NCI-H2227 treated with DMSO at 0.1 percent for 48 hours (cell line): ENCODE measurements at regions not wholly inside any gene's neighbourhood (a gene's known extent, or its start where the extent isn't known, plus 50 kb on each side); places are given as distances from the start of the nearest gene placed in this dataset.
A peak's percentile ranks its signal among the peaks of the same experiment; 100 is the strongest.

Experiments
- DNase-seq: peaks from one replicate; lab custom pipeline; 2025; lab: John Stamatoyannopoulos, UW

GRCh38 chr1:209400351-209401220 is 182.9 kb upstream of the CAMK1G start:
- no peak for DNase-seq

DNA sequence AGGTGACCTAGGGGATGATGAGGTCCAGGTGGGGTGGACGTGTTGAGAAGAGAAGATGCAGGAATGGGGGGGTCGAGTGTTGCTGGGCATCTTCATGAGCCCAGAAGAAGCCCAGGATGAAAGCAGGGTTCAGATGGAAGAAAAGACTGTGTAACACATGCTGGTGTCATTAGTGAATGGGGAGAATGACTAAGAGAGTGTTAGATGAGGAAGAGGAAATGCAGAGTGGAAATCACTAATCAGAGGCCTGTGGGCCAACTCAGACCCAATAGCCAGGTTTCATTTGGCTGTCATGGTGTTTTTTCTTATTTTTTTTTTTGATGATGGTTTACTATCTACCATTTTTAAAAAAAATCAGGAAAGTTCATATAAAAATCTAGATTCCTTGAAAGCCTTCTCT is 180.8 kb upstream of the CAMK1G start:
- DNase-seq: no peak

GRCh38 chr1:209403921-209404320 is 179.6 kb upstream of the CAMK1G start:
- no peak for DNase-seq

GRCh38 chr1:209404577-209404976 is 178.9 kb upstream of the CAMK1G start:
- peak; percentile 15 for DNase-seq

DNA sequence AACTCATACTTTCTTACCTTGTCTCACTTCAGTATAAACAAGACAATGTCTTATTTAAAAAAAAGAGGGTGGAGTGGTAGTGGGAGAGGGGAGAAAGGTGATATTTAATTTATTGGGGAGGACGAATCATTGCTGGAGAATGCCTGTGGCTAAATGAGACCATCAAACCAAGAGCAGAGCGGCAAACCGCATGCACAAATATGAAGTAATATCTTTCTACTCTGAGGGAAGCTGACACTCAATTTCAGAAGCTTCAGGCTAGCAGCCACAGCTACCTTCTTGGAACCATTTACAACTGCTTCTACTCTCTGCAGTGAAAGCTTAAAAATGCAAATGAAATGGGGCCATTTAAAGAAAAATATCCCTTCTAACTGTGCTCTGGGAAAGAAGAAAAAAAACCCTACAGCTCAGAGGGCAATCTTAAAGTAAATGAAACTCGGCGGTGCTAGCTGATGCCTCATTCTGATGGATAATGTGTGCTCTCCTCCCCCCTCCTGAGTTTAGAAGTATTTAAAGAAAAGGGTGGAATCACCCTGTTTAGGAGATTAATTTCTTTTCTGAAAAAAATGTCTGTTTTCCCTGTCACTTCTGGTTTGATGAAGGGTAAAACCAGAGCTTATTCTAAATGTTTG is 178.2 kb upstream of the CAMK1G start:
- no peak for DNase-seq

- DNase-seq: no peak
Observed at GRCh38 chr1:209406168-209406567, 177.3 kb upstream of the CAMK1G start.

- DNase-seq: no peak
Observed at GRCh38 chr1:209406595-209406994, 176.9 kb upstream of the CAMK1G start.

DNA sequence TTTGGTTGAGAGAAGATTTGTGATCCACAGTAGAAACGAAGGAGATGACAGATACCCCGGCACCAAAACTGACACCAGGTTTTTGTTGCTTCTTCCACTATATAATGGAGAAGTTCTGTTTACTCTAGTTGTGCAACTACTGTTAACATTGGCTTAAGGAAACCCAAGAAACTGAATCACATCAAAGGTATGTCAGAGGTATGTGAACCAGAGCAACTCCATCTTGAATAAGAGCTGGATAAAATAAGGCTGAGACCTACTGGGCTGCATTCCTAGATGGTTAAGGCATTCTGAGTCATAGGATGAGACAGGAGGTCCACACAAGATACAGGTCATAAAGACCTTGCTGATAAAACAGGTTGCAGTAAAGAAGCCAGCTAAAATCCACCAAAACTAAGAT is 173.7 kb upstream of the CAMK1G start:
- DNase-seq: no peak

- no peak for DNase-seq
Observed at GRCh38 chr1:209411491-209411929, 172.0 kb upstream of the CAMK1G start.

DNA sequence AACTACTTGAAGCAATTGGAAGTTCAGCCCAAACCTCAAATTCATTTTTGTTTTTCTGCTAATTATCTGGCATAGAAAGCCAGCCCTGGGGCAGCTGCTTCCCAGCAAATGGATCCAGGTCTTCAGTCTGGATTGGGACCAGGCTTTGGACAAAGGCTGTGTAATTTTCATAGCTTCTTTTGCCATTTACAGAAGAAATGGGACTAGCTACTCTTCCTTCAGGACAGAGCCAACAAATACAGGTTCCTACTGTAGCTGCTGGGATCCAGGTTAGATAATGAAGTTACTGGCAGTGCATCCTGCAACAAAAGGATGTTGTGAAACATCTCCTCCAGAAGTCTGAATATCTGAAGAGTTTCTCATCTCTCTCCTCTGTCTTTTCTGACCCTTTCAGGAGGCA is 171.5 kb upstream of the CAMK1G start:
- DNase-seq: no peak

DNA sequence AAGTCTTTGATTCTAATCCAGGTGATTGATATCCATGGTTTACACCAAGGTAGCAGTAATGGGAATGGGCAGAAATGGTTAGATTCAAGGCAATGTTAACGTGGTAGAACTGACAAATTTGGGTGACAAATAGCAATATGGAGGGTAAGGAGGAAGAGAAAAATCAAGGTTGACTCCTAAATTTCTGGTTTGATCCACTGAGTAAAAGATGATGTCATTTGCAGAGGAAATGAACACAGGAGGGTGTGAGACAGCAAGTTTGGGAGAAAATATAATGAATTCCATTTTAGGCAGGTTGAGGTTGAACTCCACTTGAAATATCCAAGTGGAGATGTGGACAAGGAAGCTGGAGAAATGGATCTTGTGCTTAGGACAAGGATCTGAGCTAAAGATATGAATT is 170.9 kb upstream of the CAMK1G start:
- DNase-seq: no peak

DNA sequence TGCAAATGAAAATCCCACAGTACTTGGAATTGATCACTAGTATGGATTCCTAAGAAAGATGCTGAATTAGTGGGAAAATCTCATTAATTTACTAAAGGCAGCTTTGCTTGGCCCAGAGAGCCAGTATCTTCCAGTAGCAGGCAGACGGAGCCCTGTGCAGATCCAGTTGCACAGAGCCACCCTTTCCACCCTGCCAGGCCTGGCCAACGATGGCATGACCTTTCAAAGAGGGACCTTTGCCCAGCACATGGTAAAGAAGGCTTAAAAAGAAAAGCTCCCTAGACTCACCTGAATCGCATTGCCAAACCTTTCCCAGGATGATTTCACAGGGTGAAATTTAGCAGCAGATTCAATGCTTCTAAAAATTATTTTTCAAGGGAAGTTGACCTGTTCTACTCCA is 170.5 kb upstream of the CAMK1G start:
- no peak for DNase-seq

- no peak for DNase-seq
Observed at GRCh38 chr1:209414803-209415329, 168.6 kb upstream of the CAMK1G start.

GRCh38 chr1:209416039-209416438 is 167.5 kb upstream of the CAMK1G start:
- no peak for DNase-seq

DNA sequence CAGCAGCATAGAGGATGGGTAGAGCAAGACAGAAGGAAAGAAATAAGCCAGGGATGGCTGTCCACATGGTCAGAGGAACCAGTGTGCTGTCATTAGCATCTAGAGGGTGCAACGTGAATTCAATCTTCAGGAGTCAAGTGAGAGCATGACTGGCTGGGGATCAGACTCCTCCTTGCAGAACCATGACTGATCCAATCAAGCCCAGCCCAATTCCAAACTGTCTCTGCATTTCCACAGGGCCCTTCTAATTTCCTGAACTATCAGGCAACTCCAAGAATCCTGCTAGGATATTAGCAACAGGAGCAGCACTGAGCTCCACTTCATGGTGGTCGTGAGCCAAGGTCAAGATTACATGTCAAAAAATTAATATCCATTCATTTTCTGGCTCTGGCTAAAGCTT is 166.8 kb upstream of the CAMK1G start:
- no peak for DNase-seq

DNA sequence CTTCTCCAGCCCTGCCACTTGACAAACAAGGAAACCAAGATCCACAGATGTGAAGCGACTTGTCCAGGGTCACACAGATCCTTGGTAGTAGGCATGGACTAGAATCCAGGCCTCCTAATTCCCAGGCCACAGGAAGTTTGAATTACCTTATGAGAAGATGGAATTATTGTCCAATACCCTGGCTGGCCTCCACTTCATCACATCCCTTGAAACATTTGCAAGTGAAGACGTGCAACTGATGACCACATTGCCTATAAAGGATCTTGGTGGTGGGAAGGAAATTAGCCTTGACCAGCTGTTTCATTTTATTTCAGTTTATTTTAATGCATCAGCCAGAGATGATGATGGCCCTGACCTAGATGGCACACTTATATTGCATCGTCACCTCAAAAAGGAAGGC is 165.8 kb upstream of the CAMK1G start:
- no peak for DNase-seq

- DNase-seq: no peak
Observed at GRCh38 chr1:209420276-209420675, 163.2 kb upstream of the CAMK1G start.

- no peak for DNase-seq
Observed at GRCh38 chr1:209421186-209421585, 162.3 kb upstream of the CAMK1G start.

DNA sequence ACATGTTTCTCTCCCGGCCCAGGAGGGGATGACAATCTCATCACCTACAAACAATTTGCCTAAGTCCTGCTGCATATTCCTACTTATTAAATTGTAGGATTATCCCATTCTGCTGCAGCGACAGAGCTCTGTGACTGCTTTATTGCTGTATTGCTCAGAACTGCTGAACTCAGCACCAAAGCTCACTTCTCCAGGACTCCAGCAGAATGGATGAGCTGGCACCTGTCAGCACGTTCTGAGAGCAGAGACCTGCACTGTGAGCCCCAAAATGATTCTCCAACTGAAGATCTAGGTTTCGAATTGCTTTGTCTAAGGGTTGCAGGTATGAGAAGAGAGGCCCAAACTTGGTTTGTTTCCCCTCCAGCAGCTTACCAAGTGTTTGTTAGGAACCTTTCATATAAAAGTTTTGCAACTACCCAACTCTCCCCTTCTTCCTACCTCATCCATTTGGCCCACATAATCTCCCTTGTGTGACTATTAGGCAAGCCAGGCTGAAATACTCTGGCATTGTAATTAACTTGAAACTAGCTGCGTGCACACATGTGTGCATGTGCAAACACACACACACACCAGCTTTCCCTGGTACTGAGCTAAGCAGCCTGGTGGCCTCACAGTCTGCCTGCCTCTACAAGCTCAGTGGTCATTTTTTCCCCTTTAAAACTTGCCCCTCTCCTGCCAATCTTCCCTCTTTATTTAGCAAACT is 161.4 kb upstream of the CAMK1G start:
- no peak for DNase-seq

GRCh38 chr1:209425959-209426358 is 157.6 kb upstream of the CAMK1G start:
- DNase-seq: no peak

DNA sequence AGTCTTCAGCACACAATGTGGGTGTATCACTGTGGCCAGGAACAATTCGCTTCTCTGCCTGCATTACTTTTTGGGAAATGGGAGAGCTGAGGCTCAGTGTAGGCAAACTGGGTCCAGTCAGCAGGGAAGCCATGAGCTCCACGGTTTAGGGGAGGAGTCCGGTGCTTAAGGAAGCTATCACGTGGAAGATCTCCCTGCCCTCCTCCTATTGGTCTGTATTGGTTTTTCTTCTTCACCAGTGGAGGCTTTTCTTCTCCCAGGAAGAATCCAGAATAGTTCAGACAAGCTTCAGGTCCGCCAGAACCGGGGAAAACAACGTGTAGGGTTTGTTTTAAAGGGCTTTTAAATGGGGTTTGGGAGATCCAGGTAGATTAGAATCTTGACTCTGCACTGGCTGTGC is 156.2 kb upstream of the CAMK1G start:
- DNase-seq: no peak

DNA sequence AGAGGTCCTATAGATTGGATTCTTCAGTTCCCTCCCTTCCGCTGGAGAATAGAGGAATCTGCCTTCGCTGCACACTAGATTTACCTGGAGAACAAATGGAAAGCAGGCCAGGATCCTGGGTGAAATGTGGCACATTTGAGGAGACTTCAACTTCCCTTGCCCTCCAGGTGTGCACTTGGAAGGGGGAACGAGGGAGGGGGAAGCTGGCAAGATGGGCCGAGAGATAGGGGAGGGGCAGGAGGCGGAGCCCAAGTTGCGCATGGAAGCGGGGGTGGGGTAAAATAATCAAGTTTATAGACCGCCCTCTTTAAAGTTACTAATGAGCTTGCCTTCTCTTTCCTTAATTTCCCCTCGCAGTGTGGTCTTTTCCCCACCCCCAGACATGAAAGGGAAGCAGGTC is 155.7 kb upstream of the CAMK1G start:
- no peak for DNase-seq
